ENCODE measurements at regions not wholly inside any gene's neighbourhood (a gene's known extent, or its start where the extent isn't known, plus 50 kb on each side); places are given as distances from the start of the nearest gene placed in this dataset.

DNA sequence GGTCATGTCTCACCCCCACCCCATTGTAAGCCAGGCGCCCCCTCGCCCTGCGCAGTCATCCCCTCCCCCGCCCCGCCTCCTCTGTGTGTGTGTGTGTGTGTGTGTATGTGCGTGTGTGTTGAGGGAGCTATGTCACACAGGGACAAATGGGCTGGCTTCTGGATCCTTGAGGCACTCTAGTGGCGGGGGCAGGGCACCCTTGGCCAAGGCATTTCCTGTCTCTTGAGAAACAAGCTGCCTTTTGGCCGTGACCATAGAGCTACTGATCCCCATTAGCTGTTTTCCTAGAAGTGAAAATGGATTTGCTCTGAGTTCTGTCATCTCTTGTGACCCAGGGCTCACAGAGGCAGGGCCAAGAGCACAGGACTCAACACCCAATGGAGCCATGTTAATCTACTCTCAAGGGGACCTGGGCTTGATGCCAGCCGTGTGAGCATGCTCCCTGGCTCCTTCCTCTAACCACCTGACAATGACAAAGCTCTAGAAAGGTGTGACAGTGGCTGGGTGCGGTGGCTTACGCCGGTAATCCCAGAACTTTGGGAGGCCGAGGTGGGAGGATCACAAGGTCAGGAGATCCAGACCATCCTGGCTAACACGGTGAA, 162.5 kb upstream of the BCOR start:
- TF ChIP-seq, protein P1, sequence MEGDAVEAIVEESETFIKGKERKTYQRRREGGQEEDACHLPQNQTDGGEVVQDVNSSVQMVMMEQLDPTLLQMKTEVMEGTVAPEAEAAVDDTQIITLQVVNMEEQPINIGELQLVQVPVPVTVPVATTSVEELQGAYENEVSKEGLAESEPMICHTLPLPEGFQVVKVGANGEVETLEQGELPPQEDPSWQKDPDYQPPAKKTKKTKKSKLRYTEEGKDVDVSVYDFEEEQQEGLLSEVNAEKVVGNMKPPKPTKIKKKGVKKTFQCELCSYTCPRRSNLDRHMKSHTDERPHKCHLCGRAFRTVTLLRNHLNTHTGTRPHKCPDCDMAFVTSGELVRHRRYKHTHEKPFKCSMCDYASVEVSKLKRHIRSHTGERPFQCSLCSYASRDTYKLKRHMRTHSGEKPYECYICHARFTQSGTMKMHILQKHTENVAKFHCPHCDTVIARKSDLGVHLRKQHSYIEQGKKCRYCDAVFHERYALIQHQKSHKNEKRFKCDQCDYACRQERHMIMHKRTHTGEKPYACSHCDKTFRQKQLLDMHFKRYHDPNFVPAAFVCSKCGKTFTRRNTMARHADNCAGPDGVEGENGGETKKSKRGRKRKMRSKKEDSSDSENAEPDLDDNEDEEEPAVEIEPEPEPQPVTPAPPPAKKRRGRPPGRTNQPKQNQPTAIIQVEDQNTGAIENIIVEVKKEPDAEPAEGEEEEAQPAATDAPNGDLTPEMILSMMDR (IDR thresholded peaks at IDR 0.05; ENCODE audit: borderline replicate concordance, extremely low read depth, low read length, poor library complexity, severe bottlenecking): no peak
- no peak for TF ChIP-seq EZH2 (IDR thresholded peaks at IDR 0.05; ENCODE audit: borderline replicate concordance, low read depth, low read length, severe bottlenecking)
